HAP-1 (cell line): ENCODE measurements at regions not wholly inside any gene's neighbourhood (a gene's known extent, or its start where the extent isn't known, plus 50 kb on each side); places are given as distances from the start of the nearest gene placed in this dataset.

Experiments
- DNase-seq, 2 experiments: peaks; one replicate each; pipeline ENCODE4 v3.0.0-alpha.2; 2016 to 2020; ENCODE audit warnings: low spot score in 2 of 2
- H3K27me3 ChIP-seq: fragments of 250-450 bp; sonication (Bioruptor Pico); 2 replicates; pipeline ENCODE4 v1.5.1; 2020; ENCODE audit warnings: low read depth, mild to moderate bottlenecking, moderate library complexity
- H3K36me3 ChIP-seq: fragments of 250-450 bp; sonication (Bioruptor Pico); replicated peaks from 2 replicates; pipeline ENCODE4 v1.5.1; 2020; ENCODE audit warnings: mild to moderate bottlenecking
- H3K4me1 ChIP-seq: fragments of 250-450 bp; sonication (Bioruptor Pico); 2 replicates; pipeline ENCODE4 v1.5.1; 2020; ENCODE audit warnings: mild to moderate bottlenecking
- H3K4me3 ChIP-seq: fragments of 250-450 bp; sonication (Bioruptor Pico); 2 replicates; pipeline ENCODE4 v1.5.1; 2020; ENCODE audit warnings: mild to moderate bottlenecking, moderate library complexity
- H3K9me3 ChIP-seq: fragments of 250-450 bp; sonication (Bioruptor Pico); 2 replicates; pipeline ENCODE4 v1.5.1; 2020; ENCODE audit warnings: mild to moderate bottlenecking, moderate library complexity
- in situ Hi-C: fragments of 300-500 bp; cut with MboI; formaldehyde crosslinking; loops from 3 replicates; pipeline ENCODE4 v1.14.3; 2020; ENCODE audit warnings: low sequenced_read_pairs, inconsistent platforms, mixed read lengths

GRCh38 chr2:59933948-59934347, 619.5 kb downstream of the BCL11A start:
- Histone ChIP-seq H3K27me3 (no peaks in the 10 kb centered on the region), H3K36me3 (no peaks in the 10 kb centered on the region), H3K9me3 (no peaks in the 10 kb centered on the region), H3K4me1 (no peaks in the 10 kb centered on the region), H3K4me3 (no peak overlapping the region)
- DNase-seq = no peak
- in situ Hi-C loops = no loop called here

- H3K4me3 ChIP-seq = no peak overlapping the region
- no peaks in the 10 kb centered on the region for H3K36me3 ChIP-seq
- in situ Hi-C loops = no loop called here
- H3K4me1 ChIP-seq = no peaks in the 10 kb centered on the region
- H3K9me3 ChIP-seq = no peaks in the 10 kb centered on the region
- DNase-seq = no peak
- H3K27me3 ChIP-seq = no peaks in the 10 kb centered on the region
These were observed 621.1 kb downstream of the BCL11A start for GRCh38 chr2:59932341-59932740.

- in situ Hi-C loops = no loop called here
- Histone ChIP-seq H3K27me3 (no peaks in the 10 kb centered on the region), H3K9me3 (no peaks in the 10 kb centered on the region), H3K4me1 (no peaks in the 10 kb centered on the region), H3K4me3 (no peak overlapping the region), H3K36me3 (no peaks in the 10 kb centered on the region)
- no peak for DNase-seq
These were observed 623.0 kb downstream of the BCL11A start for GRCh38 chr2:59930430-59930829.

GRCh38 chr2:59926731-59927130, 626.7 kb downstream of the BCL11A start:
- in situ Hi-C loops = no loop called here
- H3K4me3 ChIP-seq = no peak overlapping the region
- no peaks in the 10 kb centered on the region for H3K36me3 ChIP-seq
- no peaks in the 10 kb centered on the region for H3K27me3 ChIP-seq
- no peak for DNase-seq
- H3K4me1 ChIP-seq = no peaks in the 10 kb centered on the region
- no peaks in the 10 kb centered on the region for H3K9me3 ChIP-seq

GRCh38 chr2:59925321-59925720, 628.1 kb downstream of the BCL11A start:
- no peaks in the 10 kb centered on the region for H3K27me3 ChIP-seq
- in situ Hi-C loops = no loop called here
- H3K36me3 ChIP-seq = no peaks in the 10 kb centered on the region
- no peaks in the 10 kb centered on the region for H3K9me3 ChIP-seq
- no peaks in the 10 kb centered on the region for H3K4me1 ChIP-seq
- DNase-seq = no peak
- H3K4me3 ChIP-seq = no peak overlapping the region

- H3K36me3 ChIP-seq = no peaks in the 10 kb centered on the region
- no peak overlapping the region for H3K4me3 ChIP-seq
- no peaks in the 10 kb centered on the region for H3K4me1 ChIP-seq
- in situ Hi-C loops = no loop called here
- H3K9me3 ChIP-seq = no peaks in the 10 kb centered on the region
- H3K27me3 ChIP-seq = no peaks in the 10 kb centered on the region
- DNase-seq = no peak
These were observed 629.1 kb downstream of the BCL11A start for GRCh38 chr2:59924346-59924745.

- in situ Hi-C loops = no loop called here
- no peak overlapping the region for H3K4me3 ChIP-seq
- DNase-seq = no peak
- H3K9me3 ChIP-seq = no peaks in the 10 kb centered on the region
- H3K27me3 ChIP-seq = no peaks in the 10 kb centered on the region
- H3K4me1 ChIP-seq = no peaks in the 10 kb centered on the region
- H3K36me3 ChIP-seq = no peaks in the 10 kb centered on the region
These were observed 631.0 kb downstream of the BCL11A start for GRCh38 chr2:59922450-59922849.

- no peaks in the 10 kb centered on the region for H3K4me1 ChIP-seq
- H3K9me3 ChIP-seq = no peaks in the 10 kb centered on the region
- no peaks in the 10 kb centered on the region for H3K36me3 ChIP-seq
- H3K27me3 ChIP-seq = no peaks in the 10 kb centered on the region
- DNase-seq = no peak
- no peak overlapping the region for H3K4me3 ChIP-seq
- in situ Hi-C loops = no loop called here
These were observed 631.7 kb downstream of the BCL11A start for GRCh38 chr2:59921743-59922142.

GRCh38 chr2:59920961-59921360, 632.5 kb downstream of the BCL11A start:
- Histone ChIP-seq H3K9me3 (no peaks in the 10 kb centered on the region), H3K36me3 (no peaks in the 10 kb centered on the region), H3K27me3 (no peaks in the 10 kb centered on the region), H3K4me1 (no peaks in the 10 kb centered on the region), H3K4me3 (no peak overlapping the region)
- no peak for DNase-seq
- in situ Hi-C loops = no loop called here

GRCh38 chr2:59920307-59920706, 633.1 kb downstream of the BCL11A start:
- no peaks in the 10 kb centered on the region for H3K27me3 ChIP-seq
- H3K4me1 ChIP-seq = no peaks in the 10 kb centered on the region
- no peaks in the 10 kb centered on the region for H3K9me3 ChIP-seq
- DNase-seq = no peak
- H3K36me3 ChIP-seq = no peaks in the 10 kb centered on the region
- H3K4me3 ChIP-seq = no peak overlapping the region
- in situ Hi-C loops = no loop called here

GRCh38 chr2:59919579-59919978, 633.9 kb downstream of the BCL11A start:
- Histone ChIP-seq H3K27me3 (no peaks in the 10 kb centered on the region), H3K9me3 (no peaks in the 10 kb centered on the region), H3K36me3 (no peaks in the 10 kb centered on the region), H3K4me3 (no peak overlapping the region), H3K4me1 (no peaks in the 10 kb centered on the region)
- DNase-seq = no peak
- in situ Hi-C loops = no loop called here

GRCh38 chr2:59912042-59912441, 641.4 kb downstream of the BCL11A start:
- in situ Hi-C loops = no loop called here

GRCh38 chr2:59910166-59910565, 643.3 kb downstream of the BCL11A start:
- in situ Hi-C loops = no loop called here
- Histone ChIP-seq H3K4me1 (no peaks in the 10 kb centered on the region), H3K27me3 (0 out of 2 replicates have a peak, but pooled peaks cover 3% of the 10 kb centered on the region), H3K9me3 (no peaks in the 10 kb centered on the region), H3K36me3 (no peaks in the 10 kb centered on the region), H3K4me3 (no peak overlapping the region)
- no peak for DNase-seq

More at GRCh38 chr2:59912042-59912441, 641.4 kb downstream of the BCL11A start:
- DNase-seq = no peak
- no peaks in the 10 kb centered on the region for H3K9me3 ChIP-seq
- no peaks in the 10 kb centered on the region for H3K4me1 ChIP-seq
- 0 out of 2 replicates have a peak, but pooled peaks cover 3% of the 10 kb centered on the region for H3K27me3 ChIP-seq
- H3K4me3 ChIP-seq = no peak overlapping the region
- no peaks in the 10 kb centered on the region for H3K36me3 ChIP-seq

- in situ Hi-C loops = no loop called here
These were observed 644.3 kb downstream of the BCL11A start for GRCh38 chr2:59909147-59909546.

GRCh38 chr2:59905731-59906130, 647.7 kb downstream of the BCL11A start:
- DNase-seq = no peak
- in situ Hi-C loops = no loop called here
- Histone ChIP-seq H3K4me1 (no peaks in the 10 kb centered on the region), H3K27me3 (0 out of 2 replicates have a peak, but pooled peaks cover 2% of the 10 kb centered on the region), H3K36me3 (no peaks in the 10 kb centered on the region), H3K4me3 (no peak overlapping the region), H3K9me3 (no peaks in the 10 kb centered on the region)

More at GRCh38 chr2:59909147-59909546, 644.3 kb downstream of the BCL11A start:
- Histone ChIP-seq H3K4me3 (no peak overlapping the region), H3K9me3 (no peaks in the 10 kb centered on the region), H3K27me3 (0 out of 2 replicates have a peak, but pooled peaks cover under 1% of the 10 kb centered on the region), H3K4me1 (no peaks in the 10 kb centered on the region), H3K36me3 (no peaks in the 10 kb centered on the region)
- DNase-seq = no peak
